SH-SY5Y (cell line): ENCODE measurements at regions not wholly inside any gene's neighbourhood (a gene's known extent, or its start where the extent isn't known, plus 50 kb on each side); places are given as distances from the start of the nearest gene placed in this dataset.

ENCODE experiments used
- GATA2 ChIP-seq: IDR thresholded peaks from 2 replicates; pipeline ENCODE4 v1.6.1; 2011; ENCODE audit warnings: mild to moderate bottlenecking, low read depth, low read length
- GATA3 ChIP-seq: IDR thresholded peaks from 2 replicates; pipeline ENCODE4 v1.6.1; 2011; ENCODE audit warnings: low read depth, mild to moderate bottlenecking, low read length, moderate library complexity

- TF ChIP-seq GATA3: no peak
- no peak for TF ChIP-seq GATA2
Observed at GRCh38 chr18:40685219-40685618, 1269.8 kb upstream of the PIK3C3 start.
